ENCODE measurements at regions not wholly inside any gene's neighbourhood (a gene's known extent, or its start where the extent isn't known, plus 50 kb on each side); places are given as distances from the start of the nearest gene placed in this dataset.
"Not testable (repeated sequence)": the region's sequence is repeated elsewhere in the genome, so short reads cannot be mapped to it uniquely, and the experiment has no call there.

DNA sequence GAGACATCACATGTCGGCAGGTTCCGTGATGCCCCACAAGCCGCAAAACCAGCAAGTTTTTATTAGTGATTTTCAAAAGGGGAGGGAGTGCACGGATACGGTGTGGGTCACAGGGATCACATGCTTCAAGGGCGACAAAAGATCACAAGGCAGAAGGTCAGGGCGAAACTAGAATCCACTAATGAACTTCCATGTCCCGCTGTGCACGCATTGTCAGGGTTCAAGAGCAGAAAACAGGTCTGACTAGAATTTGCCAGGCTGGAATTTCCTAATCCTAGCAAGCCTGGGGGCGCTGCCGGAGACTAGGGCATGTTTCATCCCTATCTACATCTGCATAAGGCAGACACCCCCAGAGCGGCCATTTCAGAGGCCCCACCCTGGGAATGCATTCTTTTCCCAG lies 225.2 kb downstream of the NPHP4 start:
- not testable (repeated sequence) for DNase-seq (ENCODE audit: low read depth, low spot score)

DNA sequence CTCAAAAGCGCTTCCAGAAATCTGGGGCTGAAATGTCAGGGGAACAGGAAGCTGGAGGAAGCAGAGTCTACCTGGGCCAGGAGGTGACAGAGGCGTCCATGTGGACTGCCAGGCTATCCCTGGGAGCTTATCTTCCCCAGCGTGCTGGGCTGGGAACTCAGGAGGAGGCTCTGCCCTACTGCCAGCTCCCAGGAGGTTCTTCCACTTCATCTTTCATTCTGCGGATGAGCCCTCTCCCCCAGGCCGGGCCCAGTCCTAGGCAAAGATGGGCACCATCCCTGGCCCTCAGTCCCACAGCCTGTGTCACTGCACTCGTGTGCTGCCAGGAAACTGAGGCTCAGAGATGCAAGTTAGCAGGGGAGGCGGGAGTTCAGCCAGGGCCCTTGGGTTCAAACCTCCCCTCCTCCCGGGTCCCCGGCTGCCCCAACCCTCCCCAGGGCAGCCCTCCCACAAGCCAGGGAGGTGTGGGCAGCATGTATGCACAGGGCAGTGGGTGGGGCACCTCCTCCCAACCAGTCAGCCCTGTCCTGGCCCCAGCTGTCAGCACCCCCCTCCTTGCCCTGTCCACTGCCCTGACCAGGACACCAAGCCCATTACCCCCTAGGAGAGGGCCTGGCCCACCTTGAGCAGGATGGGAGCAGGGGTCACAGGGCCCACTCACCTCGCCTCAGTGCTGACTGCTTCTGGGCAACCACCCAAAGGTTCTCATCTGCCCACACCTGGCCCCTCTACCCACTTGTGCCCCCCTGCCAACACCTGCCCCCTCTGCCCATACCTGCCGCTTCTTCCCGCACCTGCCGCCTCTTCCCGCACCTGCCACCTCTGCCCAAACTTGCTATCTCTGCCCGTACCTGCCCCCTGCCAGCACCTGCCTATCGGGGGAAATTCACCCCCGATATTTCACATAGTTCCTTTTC lies 226.0 kb downstream of the NPHP4 start:
- DNase-seq (ENCODE audit: low read depth, low spot score), result no peak

DNA sequence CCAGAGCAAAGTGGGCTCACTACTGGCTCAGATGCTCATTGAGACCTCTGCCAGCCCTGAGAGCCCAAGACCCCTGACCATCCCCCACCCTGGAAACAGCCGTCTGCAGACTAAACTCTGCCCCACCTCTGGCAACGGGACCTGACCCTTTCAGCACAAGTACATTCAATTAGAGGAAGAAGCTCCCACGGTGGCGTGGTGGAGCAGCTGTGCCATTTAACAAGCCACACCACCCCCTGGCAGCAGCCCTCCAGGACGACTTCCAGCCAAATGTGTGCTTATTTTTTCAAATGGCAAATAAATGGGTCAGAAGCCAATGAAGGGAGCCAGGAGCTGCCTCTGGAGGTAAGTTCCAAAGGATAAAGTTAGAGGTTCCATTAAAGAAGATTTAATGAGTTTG lies 226.7 kb downstream of the NPHP4 start:
- DNase-seq (ENCODE audit: low read depth, low spot score), result no peak

DNA sequence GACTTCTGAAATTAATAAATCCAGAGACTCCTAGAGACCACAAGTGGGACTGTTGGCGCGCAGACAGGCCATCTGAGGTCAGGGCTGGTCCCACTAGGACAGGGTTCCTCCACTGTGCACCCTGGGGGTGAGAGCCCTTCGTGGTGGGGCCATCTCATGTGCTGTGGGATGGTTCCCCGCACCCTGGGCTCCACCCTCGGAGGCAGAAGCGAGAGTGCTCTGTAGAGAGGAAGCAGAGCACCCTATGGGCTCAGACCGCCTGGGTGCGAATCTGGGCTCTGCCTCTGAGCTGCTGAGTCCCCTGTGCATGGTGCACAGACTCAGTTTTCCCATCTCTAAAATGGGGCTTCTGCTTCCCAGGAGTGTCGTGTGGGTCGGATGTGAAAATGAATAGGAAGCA lies 227.3 kb downstream of the NPHP4 start:
- no peak for DNase-seq (ENCODE audit: low read depth, low spot score)

DNA sequence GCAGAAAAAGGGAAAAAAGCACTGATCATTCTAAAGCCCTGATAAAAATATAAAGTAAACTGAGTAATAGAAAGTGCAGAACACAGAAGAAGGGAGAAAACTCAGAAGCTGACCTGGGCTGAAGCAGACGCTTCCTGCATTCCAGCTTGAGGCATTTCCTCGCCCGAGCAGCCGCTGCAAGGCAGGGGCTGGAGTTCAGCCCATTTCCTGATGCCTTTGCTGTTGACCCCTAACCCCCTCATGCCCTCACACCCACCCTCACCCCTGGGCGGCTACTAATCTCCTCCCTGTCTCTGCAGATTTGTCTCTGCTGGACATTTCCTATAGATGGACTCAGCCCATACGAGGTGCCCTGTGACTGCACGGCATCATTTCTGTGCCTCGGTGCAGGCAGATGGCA lies 227.8 kb downstream of the NPHP4 start:
- no peak for DNase-seq (ENCODE audit: low read depth, low spot score)

DNA sequence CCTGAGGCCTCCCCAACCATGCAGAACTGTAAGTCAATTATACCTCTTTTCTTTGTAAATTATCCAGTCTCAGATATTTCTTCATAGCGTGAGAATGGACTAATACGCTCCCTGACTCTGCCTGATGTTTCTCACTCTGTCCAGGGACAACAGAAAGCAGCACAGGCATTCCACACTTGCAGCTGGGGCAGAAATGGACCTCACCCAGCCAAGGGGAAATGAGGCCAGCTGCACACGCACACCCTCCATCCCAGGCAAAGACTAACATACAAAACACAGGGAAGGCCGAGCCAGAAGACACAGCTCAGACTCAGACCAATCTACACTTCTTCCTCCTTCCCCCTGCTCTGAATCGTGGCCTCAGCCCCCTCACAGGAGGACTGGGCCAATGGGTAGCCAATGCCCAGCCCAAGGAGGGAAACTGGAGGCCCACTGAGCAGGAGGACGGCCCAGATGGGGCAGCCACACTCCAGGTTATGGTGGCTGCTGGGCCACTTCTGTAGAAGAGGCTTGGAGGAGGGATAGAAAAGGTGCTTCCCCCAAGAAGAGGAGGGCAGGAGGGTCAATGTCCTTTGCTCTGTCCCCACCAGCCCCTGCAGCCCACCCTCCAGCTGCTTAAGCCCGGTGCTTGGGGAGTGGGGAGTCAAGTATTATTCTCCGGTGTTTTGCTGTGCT lies 228.4 kb downstream of the NPHP4 start:
- DNase-seq (ENCODE audit: low read depth, low spot score), result no peak

DNA sequence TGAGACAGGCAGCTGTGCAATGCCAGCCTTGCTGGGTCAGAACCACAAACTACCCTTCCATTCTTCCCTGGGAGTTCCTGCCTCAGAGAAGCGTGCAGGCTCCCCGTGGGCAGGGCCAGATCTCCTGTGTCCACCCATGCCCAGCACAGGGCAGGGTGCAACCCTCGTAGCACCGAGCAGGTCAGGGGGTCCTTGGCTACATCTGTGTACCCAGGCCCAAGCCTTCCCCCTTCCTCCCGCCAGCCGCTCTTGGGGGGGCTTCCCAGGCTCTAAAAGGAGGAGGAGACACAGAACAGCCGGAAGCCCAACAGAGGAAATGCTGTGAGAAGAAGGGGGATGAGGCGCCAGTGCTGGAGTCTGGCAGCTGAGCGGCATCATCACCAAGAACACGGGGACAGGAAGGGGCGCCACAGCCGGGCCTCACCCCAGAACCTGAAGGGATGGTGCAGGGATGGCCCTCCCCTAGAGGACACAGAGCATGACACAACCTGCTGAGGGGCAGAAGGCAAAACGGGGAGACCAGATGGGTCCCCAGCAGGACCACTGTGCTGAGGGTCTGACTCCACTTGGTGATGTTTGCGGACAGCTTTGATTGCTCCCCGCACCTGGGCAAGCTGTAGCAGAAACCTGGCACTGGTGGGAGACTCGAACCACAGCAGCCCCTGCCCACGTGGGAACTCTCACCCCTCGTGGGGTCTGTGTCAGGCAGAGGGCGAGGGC lies 233.2 kb downstream of the NPHP4 start:
- no peak for DNase-seq (ENCODE audit: low read depth, low spot score)

DNA sequence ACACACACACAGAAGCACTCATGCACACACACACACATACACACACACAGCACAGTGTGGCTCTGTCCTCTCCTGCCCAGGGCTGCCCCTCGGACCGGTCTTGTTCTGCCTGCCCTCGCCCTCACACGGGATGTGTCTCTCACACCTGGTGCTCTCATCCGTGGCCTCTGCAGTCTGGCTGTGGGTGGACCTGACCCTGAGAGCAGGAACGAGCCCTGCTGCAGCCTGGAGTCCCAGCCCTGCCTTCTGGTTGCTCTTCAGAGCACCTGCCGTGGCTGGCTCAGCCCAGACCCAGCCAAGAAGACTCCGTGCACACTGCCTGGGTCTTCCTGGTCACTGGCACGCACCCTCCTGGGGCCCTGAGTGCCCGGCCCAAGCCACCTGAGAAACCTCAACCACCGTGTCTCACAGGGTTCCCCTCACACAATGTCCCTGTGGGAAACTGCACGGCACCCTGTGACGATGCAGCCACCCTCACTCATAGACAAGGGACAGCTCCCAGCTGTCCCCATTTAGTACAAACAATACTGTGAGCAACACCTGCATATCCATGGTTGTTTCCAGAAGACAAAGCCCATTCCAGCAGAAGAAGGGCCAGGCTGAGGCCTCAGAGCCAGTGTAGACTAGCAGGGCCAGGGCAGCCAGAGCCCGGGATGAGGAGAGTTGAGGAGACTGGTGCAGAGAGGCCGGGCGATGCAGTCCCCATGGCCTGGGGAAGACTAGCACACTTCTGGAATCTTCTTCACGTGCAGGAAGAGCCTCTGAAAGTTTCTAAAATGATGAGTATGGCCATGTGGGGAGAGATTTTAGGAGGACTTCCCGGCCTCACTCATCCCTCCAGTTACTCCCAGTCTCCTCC lies 234.0 kb downstream of the NPHP4 start:
- DNase-seq (ENCODE audit: low read depth, low spot score), result no peak

DNA sequence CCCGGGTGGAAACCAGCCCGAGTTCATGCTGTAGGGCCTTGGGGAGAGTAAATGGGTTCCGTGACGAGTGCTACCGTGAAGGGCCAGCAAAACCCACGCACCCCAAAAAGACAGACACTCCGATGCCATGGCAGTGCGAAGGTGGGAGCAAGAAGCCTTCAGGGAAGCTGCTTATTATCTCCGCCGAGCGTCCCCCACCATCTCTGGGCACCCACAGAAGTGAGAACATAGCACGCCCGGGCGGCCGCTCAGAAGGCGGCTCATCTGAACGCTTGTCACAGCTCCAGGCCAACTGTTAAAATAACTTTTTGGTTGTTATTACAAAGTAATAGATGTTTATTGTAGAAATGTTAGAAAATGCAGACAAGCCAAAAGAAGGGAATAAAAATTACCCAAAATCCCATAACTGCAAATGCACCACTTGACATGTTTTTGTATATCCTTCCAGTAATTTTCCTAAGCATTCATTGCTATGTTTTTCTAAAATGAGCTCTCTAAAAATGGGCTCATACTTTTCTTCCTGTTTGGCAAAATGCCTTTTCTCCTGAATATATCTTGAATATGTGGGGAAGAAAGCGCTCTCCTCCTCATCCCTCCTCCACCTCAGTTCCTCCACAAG lies 234.9 kb downstream of the NPHP4 start:
- DNase-seq (ENCODE audit: low read depth, low spot score), result no peak

DNA sequence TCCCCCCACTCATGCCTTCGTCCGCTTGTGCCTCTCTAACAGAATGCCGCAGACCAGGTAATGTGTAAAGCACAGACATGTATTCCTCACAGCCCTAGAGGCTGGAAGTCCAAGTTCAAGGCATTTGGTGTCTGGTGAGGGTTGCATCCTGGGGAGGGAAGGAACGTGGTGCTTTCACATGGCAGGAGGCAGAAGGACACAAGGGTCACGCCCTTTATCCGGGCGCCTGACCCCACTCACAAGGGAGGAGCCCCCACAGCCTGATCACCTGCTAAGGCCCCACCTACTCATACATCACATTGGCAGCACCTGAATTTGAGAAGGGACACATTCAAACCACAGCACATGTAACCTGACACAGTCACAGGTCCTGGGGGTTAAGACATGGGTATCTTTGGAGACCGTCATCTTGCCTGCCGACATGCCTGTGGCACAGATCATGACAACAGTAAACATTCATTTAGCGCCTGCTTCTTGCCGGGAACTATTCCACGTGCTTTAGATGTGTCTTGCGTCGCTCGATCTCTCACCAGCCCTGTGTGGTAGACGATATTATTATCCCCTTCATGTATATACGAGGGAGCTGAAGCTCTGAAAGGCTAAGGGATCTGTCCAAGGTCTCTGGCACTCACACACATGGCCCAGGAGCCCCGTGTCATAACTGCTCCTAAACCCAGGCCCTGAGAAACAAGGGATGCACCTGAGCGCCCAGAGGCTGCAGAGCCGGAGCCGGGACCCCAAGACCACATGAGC lies 235.6 kb downstream of the NPHP4 start:
- DNase-seq (ENCODE audit: low read depth, low spot score), result no peak

DNA sequence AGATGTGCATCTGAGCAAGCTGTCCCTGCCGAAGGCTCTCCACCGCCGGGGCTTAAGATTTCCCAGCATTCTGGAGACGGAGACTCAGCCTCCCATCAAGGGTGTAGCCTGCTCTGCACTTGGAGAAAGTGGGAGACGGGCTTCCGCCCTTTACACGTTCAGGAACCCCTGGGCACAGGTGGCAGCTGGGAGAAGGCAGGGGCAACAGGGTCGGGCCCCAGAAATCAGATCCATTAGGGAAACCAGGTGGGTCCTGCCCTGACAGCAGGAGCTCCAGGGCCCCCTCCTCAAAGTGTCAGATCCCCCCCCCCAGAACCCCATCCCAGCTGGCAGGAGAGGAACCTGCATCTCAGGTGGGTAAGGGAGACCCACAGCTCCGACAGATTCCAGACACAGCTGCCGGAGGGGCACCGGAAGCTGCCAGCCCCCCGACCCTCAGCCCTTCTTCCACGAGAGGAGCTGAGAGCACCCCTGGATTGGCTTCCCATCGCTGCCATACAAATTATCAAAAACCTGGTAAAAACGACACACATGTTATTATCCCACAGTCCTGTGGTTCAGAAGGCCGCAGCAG lies 236.6 kb downstream of the NPHP4 start:
- no peak for DNase-seq (ENCODE audit: low read depth, low spot score)

DNA sequence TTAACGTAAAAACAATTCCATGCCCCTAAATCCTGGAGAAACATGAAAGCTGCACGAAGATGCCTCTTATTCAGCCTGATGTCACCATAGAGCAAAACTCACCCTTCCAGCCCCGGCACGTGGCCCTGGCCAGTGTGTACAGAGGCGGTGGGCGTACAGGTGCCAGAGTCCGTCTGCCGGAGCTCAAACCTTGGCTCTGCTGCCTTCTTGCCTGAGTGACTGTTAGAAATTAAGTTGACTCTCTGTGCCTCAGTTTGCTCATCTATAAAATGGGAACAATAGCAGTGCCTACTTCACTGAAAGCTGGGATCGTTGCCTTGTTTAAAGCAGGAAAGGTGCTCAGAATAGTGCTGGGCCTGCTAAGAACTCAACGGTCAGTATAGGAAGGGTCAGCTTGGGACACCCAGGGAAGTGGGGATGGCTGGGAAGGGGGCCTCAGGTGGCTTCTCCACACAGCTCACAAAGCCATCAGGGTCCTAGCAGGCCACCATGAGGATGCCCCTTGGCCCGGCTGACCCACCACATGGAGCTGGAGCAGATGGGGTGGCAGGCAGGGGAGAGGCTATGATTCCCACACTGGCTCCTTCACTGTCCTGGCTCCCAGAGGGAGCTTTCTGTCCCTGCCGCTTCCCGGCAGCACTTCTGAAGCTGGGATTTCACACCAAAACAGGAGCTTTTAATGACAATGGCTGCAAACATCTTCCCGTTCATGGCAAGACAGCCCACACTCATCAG lies 237.2 kb downstream of the NPHP4 start:
- no peak for DNase-seq (ENCODE audit: low read depth, low spot score)

DNA sequence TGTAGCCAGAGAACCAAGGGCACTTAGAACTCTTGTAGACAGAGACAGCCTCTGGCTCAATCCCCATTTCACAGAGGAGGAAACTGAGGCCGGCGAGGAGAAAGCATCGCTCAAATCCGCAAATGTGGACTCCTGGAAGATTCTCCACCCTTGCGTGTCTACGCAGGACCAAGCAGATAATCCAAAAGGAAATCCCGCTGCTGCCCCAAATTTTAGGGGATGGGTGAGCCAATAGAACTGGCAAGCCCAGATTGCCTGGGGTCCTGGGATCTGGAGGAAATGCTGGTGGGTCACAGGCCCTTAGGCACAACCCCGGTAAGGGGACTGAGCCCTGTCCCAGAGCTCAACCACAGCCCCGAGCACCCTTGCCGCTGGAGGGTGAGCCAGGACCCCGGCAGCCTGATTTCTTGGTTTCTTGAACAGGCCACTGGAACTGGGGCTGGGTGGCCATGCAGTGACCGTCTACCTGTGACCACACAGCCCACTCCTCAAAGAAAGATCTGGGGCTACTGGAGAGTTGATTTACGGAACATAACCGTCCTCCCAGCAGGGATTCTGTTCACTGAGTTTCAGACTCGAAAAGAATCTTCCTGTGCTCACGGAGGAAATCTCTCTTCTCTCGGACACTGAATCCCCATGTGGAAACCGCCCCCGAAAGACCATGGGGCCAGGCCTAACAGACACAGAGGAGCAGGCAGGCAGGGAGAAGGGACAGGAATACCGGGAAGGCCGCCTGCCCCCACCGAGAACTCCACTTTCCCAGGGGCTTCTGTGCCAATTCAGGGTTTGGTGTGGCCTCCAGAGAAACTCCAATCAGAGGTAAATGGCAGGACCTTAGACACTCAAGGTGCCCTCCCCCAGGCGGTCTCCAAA lies 238.4 kb downstream of the NPHP4 start:
- no peak for DNase-seq (ENCODE audit: low read depth, low spot score)

DNA sequence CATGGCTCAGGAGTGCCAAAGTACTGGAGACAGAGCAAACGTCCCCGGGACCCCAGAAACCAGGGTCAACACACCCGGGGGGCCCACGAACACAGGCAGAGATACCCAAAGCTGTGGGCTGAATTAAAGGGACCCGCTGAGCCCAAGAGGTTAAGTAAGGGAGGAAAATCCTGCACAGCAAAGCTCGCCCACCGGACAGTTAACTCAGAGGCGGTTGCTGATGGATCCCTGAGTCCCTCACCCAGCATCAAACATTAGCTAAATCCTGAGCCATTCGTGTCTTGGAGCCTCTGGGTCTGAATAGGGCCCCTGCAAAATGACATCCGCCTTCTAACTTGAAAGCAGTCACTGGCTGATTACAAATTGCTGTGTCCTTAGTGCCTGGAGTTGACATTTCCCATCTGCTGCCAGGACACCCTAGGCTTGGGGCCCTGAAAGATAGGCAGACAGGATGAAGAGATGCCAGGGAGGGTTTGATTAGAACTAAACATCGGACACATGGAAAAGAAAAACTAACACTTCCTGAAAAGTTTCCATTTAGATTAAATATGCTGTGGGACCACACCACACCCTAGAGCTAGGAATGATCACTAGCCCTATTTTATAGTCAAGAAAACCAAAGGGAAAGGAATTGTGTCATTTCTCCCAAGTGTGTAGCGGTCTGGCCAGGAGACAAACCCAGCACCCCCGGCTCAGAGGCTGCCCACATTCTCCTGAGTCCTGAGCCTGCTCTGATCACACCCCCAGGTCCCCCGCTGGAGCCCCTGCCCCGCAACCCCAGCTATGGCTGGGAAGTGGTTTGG lies 239.3 kb downstream of the NPHP4 start:
- DNase-seq (ENCODE audit: low read depth, low spot score), result no peak

DNA sequence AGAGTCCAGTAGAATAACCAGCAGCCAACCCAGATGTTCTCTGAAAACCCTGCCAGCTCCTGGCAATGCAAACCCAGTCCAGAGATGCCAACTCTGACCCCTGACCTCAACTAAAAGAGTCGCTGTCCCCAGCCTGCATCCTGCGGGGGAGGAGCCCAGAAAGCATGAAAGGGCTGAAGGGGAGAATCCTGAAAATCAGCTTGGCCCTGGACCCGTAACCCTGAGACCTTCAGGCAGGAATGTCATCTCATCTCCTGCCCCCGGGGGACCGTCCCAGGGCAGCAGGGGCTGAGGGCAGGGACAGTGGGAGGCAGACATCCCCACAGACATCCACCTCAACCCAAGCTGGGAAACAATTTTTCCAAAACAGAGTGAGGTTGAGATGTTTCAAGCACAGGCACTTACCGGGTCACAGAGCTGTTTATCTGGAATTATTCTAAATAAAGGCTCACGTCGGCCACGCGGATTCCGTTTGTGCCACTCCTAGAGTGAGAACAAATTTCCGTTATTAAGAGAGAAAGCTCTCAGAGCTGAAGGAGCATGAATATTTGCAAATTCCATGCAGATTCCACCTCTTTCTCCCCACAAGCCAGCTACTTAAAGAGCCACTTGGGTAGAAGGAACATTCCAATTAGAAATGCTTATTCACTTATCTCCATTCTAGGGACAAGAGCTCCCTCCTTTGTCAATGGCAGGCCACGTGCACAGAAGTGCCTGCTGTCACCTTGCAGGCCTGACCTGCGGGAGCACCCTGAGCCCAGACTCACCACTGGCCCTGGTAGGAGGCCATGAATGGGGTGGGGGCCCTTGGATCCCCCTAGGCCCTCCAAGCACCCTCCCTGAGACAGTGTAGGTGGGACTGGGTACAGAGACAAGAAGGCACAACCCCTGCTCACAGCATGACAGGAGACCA lies 240.1 kb downstream of the NPHP4 start:
- DNase-seq (ENCODE audit: low read depth, low spot score), result no peak

DNA sequence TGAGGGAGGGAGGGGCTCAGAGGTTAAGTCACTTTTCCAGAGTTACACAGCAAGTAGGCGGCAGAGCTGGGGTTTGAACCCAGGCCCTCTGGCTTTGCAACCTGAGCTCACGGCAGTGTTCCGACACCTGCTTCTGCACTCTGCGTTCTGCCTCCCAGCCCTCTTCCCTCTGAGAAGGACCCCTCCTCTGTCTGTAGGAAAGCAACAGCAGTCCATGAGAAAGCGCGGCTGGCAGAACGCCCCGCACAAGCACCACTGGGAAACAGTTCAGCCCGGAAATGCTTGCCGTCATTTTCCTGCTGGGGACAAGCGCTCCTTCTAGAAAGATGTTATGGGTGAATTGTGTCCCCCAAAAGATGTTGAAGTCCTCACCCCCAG lies 241.1 kb downstream of the NPHP4 start:
- no peak for DNase-seq (ENCODE audit: low read depth, low spot score)
